Astrocyte of the spinal cord (primary cell): ENCODE measurements at regions not wholly inside any gene's neighbourhood (a gene's known extent, or its start where the extent isn't known, plus 50 kb on each side); places are given as distances from the start of the nearest gene placed in this dataset.

Experiments used
- DNase-seq: peaks from one replicate; pipeline ENCODE4 v3.0.0; 2011; ENCODE audit warnings: low read depth, low spot score
- H3K4me3 ChIP-seq: 2 replicates; pipeline ENCODE4 v1.5.1; 2011; ENCODE audit warnings: low read depth, mild to moderate bottlenecking, low read length, moderate library complexity
- in situ Hi-C: cut with HindIII; loops from 2 replicates; pipeline ENCODE4 v1.10.0; 2017; ENCODE audit warnings: low sequenced_read_pairs
- TF ChIP-seq, protein P1 (sequence below): IDR thresholded peaks from 2 replicates; pipeline ENCODE4 v1.5.1; 2012; ENCODE audit warnings: low read depth, mild to moderate bottlenecking, low read length, inconsistent platforms

GRCh38 chrX:6980981-6981380 lies 166.5 kb upstream of the STS start:
- TF ChIP-seq, protein P1, sequence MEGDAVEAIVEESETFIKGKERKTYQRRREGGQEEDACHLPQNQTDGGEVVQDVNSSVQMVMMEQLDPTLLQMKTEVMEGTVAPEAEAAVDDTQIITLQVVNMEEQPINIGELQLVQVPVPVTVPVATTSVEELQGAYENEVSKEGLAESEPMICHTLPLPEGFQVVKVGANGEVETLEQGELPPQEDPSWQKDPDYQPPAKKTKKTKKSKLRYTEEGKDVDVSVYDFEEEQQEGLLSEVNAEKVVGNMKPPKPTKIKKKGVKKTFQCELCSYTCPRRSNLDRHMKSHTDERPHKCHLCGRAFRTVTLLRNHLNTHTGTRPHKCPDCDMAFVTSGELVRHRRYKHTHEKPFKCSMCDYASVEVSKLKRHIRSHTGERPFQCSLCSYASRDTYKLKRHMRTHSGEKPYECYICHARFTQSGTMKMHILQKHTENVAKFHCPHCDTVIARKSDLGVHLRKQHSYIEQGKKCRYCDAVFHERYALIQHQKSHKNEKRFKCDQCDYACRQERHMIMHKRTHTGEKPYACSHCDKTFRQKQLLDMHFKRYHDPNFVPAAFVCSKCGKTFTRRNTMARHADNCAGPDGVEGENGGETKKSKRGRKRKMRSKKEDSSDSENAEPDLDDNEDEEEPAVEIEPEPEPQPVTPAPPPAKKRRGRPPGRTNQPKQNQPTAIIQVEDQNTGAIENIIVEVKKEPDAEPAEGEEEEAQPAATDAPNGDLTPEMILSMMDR, result no peak
- in situ Hi-C loops, result no loop called here
- H3K4me3 ChIP-seq, result no peak overlapping the region
- DNase-seq, result peak; percentile 15

- in situ Hi-C loops, result no loop called here
- TF ChIP-seq, protein P1, result no peak
- peak; percentile 1 for DNase-seq
- H3K4me3 ChIP-seq, result no peak overlapping the region
Observed at GRCh38 chrX:6968231-6968630, 179.3 kb upstream of the STS start.

GRCh38 chrX:6965729-6966128 lies 181.8 kb upstream of the STS start:
- no peak for DNase-seq
- TF ChIP-seq, protein P1, result no peak
- H3K4me3 ChIP-seq, result no peak overlapping the region
- in situ Hi-C loops, result no loop called here

GRCh38 chrX:6962006-6962355 lies 185.5 kb upstream of the STS start:
- TF ChIP-seq, protein P1, result no peak
- in situ Hi-C loops, result no loop called here
- no peak for DNase-seq
- H3K4me3 ChIP-seq, result no peak overlapping the region

DNA sequence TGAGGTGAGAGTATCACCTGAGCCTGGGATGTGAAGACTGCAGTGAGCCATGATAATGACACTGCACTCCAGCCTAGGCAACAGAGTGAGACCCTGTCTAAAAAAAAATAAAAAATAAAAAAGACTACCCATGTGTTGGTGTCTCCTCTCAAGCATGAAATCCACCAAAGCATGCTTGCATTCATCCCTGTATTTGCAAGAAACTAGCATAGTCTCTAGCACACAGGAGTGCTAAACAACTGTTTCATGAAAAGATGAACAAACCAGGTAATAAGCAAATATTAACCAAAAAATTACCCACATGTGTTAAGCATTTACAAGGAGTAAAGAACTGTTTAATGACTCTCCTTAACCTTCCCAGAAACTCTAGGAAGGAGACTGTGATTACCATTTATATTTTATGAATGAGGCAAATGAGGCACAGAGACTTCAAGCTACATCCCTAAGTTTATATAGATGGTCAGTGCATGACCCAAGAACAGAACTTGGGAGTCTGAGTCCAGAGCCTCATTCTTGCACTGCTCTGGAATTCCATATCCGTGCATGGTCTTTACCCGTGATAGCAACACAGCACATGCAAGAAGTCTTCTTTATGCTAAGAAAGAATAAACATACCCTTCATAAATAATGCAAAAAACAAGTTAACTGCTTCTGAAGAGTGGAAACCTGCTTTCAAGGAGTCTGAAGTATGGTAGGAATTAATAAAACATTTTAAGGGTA lies 186.1 kb upstream of the STS start:
- no peak for DNase-seq
- H3K4me3 ChIP-seq, result no peak overlapping the region
- in situ Hi-C loops, result no loop called here
- TF ChIP-seq, protein P1, result no peak

DNA sequence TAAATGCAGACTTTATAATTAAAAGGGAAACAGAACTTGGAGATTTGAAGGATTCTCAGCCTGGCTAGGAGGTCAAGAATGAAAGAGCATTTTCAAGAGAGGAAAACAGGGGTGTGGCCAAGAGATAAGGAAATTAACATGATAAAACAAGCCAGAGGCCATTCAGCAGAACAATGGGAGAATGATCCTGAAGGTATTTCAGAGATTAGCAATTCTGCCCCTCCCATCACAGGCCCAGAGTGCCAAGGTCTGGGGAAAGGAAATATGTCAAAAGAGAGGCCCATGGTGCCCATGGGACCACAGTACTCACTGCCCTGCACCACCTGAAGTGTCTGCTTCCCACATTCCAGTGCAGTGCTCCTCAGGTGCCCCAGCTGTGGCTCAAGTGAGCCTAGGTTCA lies 188.5 kb upstream of the STS start:
- no peak for DNase-seq
- TF ChIP-seq, protein P1, result no peak
- in situ Hi-C loops, result no loop called here
- no peak overlapping the region for H3K4me3 ChIP-seq
